Gastrocnemius medialis (tissue), 4 donors: ENCODE measurements at regions not wholly inside any gene's neighbourhood (a gene's known extent, or its start where the extent isn't known, plus 50 kb on each side); places are given as distances from the start of the nearest gene placed in this dataset.

ENCODE experiments used
- CTCF ChIP-seq, 5 experiments: fragments of 450-650 bp in 3 of 5; fragments of 200-600 bp in 2 of 5; sonication (generic) in 2 of 5; IDR thresholded peaks in 4 of 5; conservative IDR thresholded peaks in 1 of 5; 1 replicate in 4 of 5; 2 replicates in 1 of 5; pipeline ENCODE4 v1.5.1; 2016 to 2019; ENCODE audit warnings: antibody characterized with exemption in 5 of 5, mild to moderate bottlenecking in 3 of 5, moderate library complexity in 3 of 5
- POLR2A ChIP-seq, 2 donors: fragments of 450-650 bp; IDR thresholded peaks; one replicate each; pipeline ENCODE4 v1.6.1; 2017; ENCODE audit warnings: antibody characterized with exemption in 2 of 2, mild to moderate bottlenecking in 2 of 2, moderate library complexity in 2 of 2

- TF ChIP-seq CTCF (IDR thresholded peaks at IDR 0.05 in 4 of 5, conservative IDR thresholded peaks at IDR 0.05 in 1 of 5): no peak
- no peak for TF ChIP-seq POLR2A (IDR thresholded peaks at IDR 0.05)
Measured at GRCh38 chr7:20952916-20953315, 166.2 kb upstream of the SP8 start.
